Adrenal gland (tissue), 9 donors: ENCODE measurements at regions not wholly inside any gene's neighbourhood (a gene's known extent, or its start where the extent isn't known, plus 50 kb on each side); places are given as distances from the start of the nearest gene placed in this dataset.
"Not testable (repeated sequence)": the region's sequence is repeated elsewhere in the genome, so short reads cannot be mapped to it uniquely, and the experiment has no call there.

Experiments
- DNase-seq, 7 donors: peaks; one replicate each; pipeline ENCODE4 v3.0.0-alpha.2; 2019 to 2020
- H3K27ac ChIP-seq, 5 donors: fragments of 200-600 bp; sonication (generic) in 4 of 5; 1 replicate in 3 of 5; 2 replicates in 2 of 5; pipeline versions ENCODE4 v1.5.1 to v1.8.0; 2016 to 2020; ENCODE audit warnings: mild to moderate bottlenecking in 1 of 5
- H3K27me3 ChIP-seq: fragments of 200-600 bp; 2 replicates; pipeline ENCODE4 v1.8.0; 2021
- H3K36me3 ChIP-seq, 2 donors: fragments of 200-600 bp; replicated peaks in 1 of 2; 1 replicate in 1 of 2; 2 replicates in 1 of 2; pipeline versions ENCODE4 v1.5.1 to v1.8.0; 2018 to 2022
- H3K4me1 ChIP-seq, 2 donors: fragments of 200-600 bp; replicated peaks in 1 of 2; 1 replicate in 1 of 2; 2 replicates in 1 of 2; pipeline versions ENCODE4 v1.5.1 to v1.8.0; 2018 to 2021
- H3K4me3 ChIP-seq, 4 donors: fragments of 200-600 bp; sonication (generic) in 3 of 4; one replicate each; pipeline ENCODE4 v1.5.1; 2016 to 2018
- H3K9me3 ChIP-seq, 3 donors: fragments of 200-600 bp; sonication (generic) in 1 of 3; replicated peaks in 1 of 3; 1 replicate in 2 of 3; 2 replicates in 1 of 3; pipeline versions ENCODE4 v1.5.1 to v1.8.0; 2016 to 2021
- POLR2A ChIP-seq, 2 donors: fragments of 450-650 bp; IDR thresholded peaks; one replicate each; pipeline ENCODE4 v1.6.1; 2017; ENCODE audit warnings: antibody characterized with exemption in 2 of 2, mild to moderate bottlenecking in 2 of 2, moderate library complexity in 1 of 2
- WGBS, 4 donors: extraction: QIAGEN DNeasy Blood & Tissue Kit in 2 of 4; methylation state at CpG; one replicate each; pipeline versions ENCODE4 v1.1.5 to v1.1.7; 2013 to 2017; 5-methylcytosine and 5-hydroxymethylcytosine counted together
- intact Hi-C, 2 donors: fragments of 100-400 bp; cut with DNase I; formaldehyde crosslinking; loops; one replicate each; pipeline versions ENCODE4 v1.14.1 to v1.15.0; 2022 to 2023
- TF ChIP-seq, protein P1 (sequence below), 6 experiments: fragments of 450-650 bp in 4 of 6; fragments of 200-600 bp in 2 of 6; sonication (generic) in 1 of 6; IDR thresholded peaks; 1 replicate in 5 of 6; 2 replicates in 1 of 6; pipeline versions ENCODE4 v1.5.1 to v1.8.0; 2016 to 2021; ENCODE audit warnings: antibody characterized with exemption in 6 of 6, mild to moderate bottlenecking in 2 of 6, moderate library complexity in 1 of 6
- donor health status: healthy with polysubstance abuse.
- donor health status: Bipolar disorder and iron deficiency.
- donor health status: DM: yes; HTN: yes; CAD: no.
- donor health status: DM: no; HTN: no; CAD: no.
- donor health status: DM: no; HTN: no; CAD: no.

- 70 to 78% (median 72%) methylated on average over 5 of the region's 5 CpGs for WGBS, 4 donors
- H3K27me3 ChIP-seq = no peaks in the 10 kb centered on the region
- no peak for DNase-seq
- TF ChIP-seq, protein P1, sequence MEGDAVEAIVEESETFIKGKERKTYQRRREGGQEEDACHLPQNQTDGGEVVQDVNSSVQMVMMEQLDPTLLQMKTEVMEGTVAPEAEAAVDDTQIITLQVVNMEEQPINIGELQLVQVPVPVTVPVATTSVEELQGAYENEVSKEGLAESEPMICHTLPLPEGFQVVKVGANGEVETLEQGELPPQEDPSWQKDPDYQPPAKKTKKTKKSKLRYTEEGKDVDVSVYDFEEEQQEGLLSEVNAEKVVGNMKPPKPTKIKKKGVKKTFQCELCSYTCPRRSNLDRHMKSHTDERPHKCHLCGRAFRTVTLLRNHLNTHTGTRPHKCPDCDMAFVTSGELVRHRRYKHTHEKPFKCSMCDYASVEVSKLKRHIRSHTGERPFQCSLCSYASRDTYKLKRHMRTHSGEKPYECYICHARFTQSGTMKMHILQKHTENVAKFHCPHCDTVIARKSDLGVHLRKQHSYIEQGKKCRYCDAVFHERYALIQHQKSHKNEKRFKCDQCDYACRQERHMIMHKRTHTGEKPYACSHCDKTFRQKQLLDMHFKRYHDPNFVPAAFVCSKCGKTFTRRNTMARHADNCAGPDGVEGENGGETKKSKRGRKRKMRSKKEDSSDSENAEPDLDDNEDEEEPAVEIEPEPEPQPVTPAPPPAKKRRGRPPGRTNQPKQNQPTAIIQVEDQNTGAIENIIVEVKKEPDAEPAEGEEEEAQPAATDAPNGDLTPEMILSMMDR (IDR thresholded peaks at IDR 0.05) = no peak
- no peak for TF ChIP-seq POLR2A (IDR thresholded peaks at IDR 0.05)
- no peaks in the 10 kb centered on the region for H3K9me3 ChIP-seq
- H3K4me3 ChIP-seq = no peak overlapping the region
- intact Hi-C loops = no loop called here
- no peaks in the 10 kb centered on the region for H3K4me1 ChIP-seq
- H3K27ac ChIP-seq = no peak overlapping the region
- H3K36me3 ChIP-seq = no peaks in the 10 kb centered on the region
Observed at GRCh38 chr4:120266602-120267001, 200.0 kb upstream of the MAD2L1 start.

DNA sequence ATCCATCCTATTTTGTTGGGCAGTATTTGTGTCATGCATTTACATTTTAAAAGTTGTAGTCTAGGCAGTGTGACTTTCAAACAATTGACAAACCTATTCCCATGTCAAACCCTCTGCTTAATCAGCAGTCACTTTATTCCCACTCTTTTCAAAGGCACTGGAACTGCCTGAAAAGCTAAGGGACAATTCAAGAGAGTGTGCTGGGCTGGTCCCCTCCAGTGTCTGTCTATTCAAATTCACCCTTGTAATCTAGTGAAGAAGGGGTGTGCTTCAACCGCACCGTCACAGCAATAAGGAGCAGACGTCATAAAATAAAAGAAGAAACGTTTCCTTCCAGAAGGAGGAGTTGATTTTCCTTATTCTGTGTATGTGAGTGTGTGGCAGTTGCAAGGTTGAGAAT lies 197.0 kb upstream of the MAD2L1 start:
- intact Hi-C loops = no loop called here
- TF ChIP-seq POLR2A (IDR thresholded peaks at IDR 0.05) = no peak
- TF ChIP-seq, protein P1 (IDR thresholded peaks at IDR 0.05) = no peak
- Histone ChIP-seq H3K36me3 (no peaks in the 10 kb centered on the region), H3K4me3 (no peak overlapping the region), H3K9me3 (no peaks in the 10 kb centered on the region), H3K27ac (no peak overlapping the region), H3K4me1 (no peaks in the 10 kb centered on the region), H3K27me3 (no peaks in the 10 kb centered on the region)
- 48 to 63% (median 50%) methylated on average over 4 of the region's 4 CpGs for whole genome bisulfite sequencing, 4 donors
- no peak for DNase-seq

DNA sequence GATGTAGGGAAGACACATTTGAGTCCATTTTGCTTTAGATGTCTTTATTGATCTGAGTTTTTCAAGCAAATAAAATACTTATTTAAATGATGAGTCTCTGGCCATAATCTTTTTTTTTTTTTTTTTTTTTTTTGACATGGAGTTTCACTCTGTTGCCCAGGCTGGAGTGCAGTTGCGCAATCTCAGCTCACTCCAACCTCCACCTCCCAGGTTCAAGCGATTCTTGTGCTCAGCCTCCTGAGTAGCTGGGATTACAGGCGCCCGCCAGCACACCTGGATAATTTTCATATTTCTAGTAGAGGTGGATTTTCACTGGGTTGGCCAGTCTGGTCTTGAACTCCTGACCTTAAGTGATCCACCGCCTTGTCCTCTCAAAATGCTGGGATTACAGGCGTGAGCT lies 194.5 kb upstream of the MAD2L1 start:
- H3K9me3 ChIP-seq = no peaks in the 10 kb centered on the region
- no peak for DNase-seq
- H3K4me3 ChIP-seq = no peak overlapping the region
- intact Hi-C loops = no loop called here
- TF ChIP-seq, protein P1 (IDR thresholded peaks at IDR 0.05) = no peak
- TF ChIP-seq POLR2A (IDR thresholded peaks at IDR 0.05) = no peak
- H3K27me3 ChIP-seq = no peaks in the 10 kb centered on the region
- no peak overlapping the region for H3K27ac ChIP-seq
- no peaks in the 10 kb centered on the region for H3K36me3 ChIP-seq
- 92 to 94% (median 94%) methylated on average over 6 of the region's 6 CpGs for WGBS, 4 donors
- no peaks in the 10 kb centered on the region for H3K4me1 ChIP-seq

- H3K27me3 ChIP-seq, DNase-seq, H3K36me3 ChIP-seq, H3K4me1 ChIP-seq, H3K27ac ChIP-seq, H3K4me3 ChIP-seq, intact Hi-C loops, H3K9me3 ChIP-seq: not testable (repeated sequence)
- WGBS, 4 donors = 70 to 95% (median 82%) methylated on average over 20 to 25 of the region's 28 CpGs
Observed at GRCh38 chr4:120256112-120256775, 189.6 kb upstream of the MAD2L1 start.

DNA sequence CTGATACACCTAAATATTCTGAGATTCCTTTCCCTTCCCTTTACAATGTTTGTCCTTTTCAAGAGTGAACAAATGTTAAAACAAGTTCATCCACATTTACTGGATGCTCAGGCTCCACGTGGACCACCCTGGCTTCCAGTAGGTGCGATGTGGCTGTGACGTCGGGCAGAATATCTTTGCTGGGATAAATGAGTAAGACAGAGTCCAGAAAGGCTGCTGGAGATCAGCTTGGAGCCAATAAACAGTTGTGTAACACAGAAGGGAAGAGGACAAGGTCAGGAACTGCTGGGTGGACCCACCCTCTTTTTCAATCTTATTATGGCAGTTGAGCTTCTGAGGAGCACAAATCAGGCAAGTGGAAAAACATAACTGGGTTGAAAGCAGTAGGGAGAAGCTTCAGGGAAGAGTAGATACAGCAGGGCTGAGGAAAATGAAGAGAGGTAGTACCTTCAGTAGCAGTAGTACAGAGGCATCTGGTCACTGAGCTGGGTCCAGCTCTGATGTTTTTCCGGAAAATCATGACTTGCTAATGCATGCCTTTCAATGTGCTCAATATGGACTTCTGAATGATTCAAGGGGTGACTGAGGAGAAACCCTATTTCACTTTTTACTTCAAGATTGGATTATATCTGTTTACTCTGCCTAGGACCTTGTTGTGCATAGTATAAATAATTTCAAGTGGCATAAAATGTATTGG lies 171.8 kb upstream of the MAD2L1 start:
- no peak for DNase-seq

More for the DNA sequence above, 171.8 kb upstream of the MAD2L1 start:
- intact Hi-C loops = no loop called here
- no peaks in the 10 kb centered on the region for H3K9me3 ChIP-seq
- H3K27ac ChIP-seq = no peak overlapping the region
- TF ChIP-seq POLR2A (IDR thresholded peaks at IDR 0.05) = no peak
- H3K36me3 ChIP-seq = no peaks in the 10 kb centered on the region
- WGBS, 4 donors = 84 to 89% (median 85%) methylated on average over 5 of the region's 5 CpGs
- no peaks in the 10 kb centered on the region for H3K4me1 ChIP-seq
- H3K4me3 ChIP-seq = no peak overlapping the region
- no peaks in the 10 kb centered on the region for H3K27me3 ChIP-seq
